ENCODE measurements at regions not wholly inside any gene's neighbourhood (a gene's known extent, or its start where the extent isn't known, plus 50 kb on each side); places are given as distances from the start of the nearest gene placed in this dataset.

- TF ChIP-seq CTCF (IDR thresholded peaks at IDR 0.05), result no peak
- no peak for TF ChIP-seq EP300 (IDR thresholded peaks at IDR 0.05; ENCODE audit: low read depth)
Observed at GRCh38 chr1:67626861-67627235, 58.2 kb upstream of the GADD45A start.

All from transverse colon (tissue), 3 donors.